Fibroblast of the aortic adventitia (primary cell): ENCODE measurements at regions not wholly inside any gene's neighbourhood (a gene's known extent, or its start where the extent isn't known, plus 50 kb on each side); places are given as distances from the start of the nearest gene placed in this dataset.

ENCODE experiments used
- DNase-seq: peaks from one replicate; pipeline ENCODE4 v3.0.0-alpha.2; 2010; ENCODE audit warnings: low read depth
- H3K4me3 ChIP-seq: 2 replicates; pipeline ENCODE4 v1.5.1; 2011; ENCODE audit warnings: low read depth, mild to moderate bottlenecking, control low read depth, low read length, moderate library complexity
- CTCF ChIP-seq: IDR thresholded peaks from 2 replicates; pipeline ENCODE4 v1.5.1; 2011; ENCODE audit warnings: mild to moderate bottlenecking, low read length, control low read depth, inconsistent platforms; ENCODE audit not compliant: insufficient read depth

GRCh38 chr17:65346166-65346565, 209.0 kb downstream of the RGS9 start:
- no peak overlapping the region for H3K4me3 ChIP-seq
- TF ChIP-seq CTCF, result no peak
- peak; percentile 15 for DNase-seq

- no peak for DNase-seq
- no peak for TF ChIP-seq CTCF
- no peak overlapping the region for H3K4me3 ChIP-seq
Measured at GRCh38 chr17:65345261-65346005, 208.3 kb downstream of the RGS9 start.

- H3K4me3 ChIP-seq, result no peak overlapping the region
- DNase-seq, result no peak
- no peak for TF ChIP-seq CTCF
Measured at GRCh38 chr17:65340401-65340800, 203.2 kb downstream of the RGS9 start.

GRCh38 chr17:65334406-65334805, 197.2 kb downstream of the RGS9 start:
- DNase-seq, result no peak
- no peak for TF ChIP-seq CTCF
- no peak overlapping the region for H3K4me3 ChIP-seq

- H3K4me3 ChIP-seq, result no peak overlapping the region
- DNase-seq, result no peak
- no peak for TF ChIP-seq CTCF
Measured at GRCh38 chr17:65332779-65333178, 195.6 kb downstream of the RGS9 start.

- peak; percentile 43 for DNase-seq
- H3K4me3 ChIP-seq, result no peak overlapping the region
- no peak for TF ChIP-seq CTCF
Measured at GRCh38 chr17:65332375-65332774, 195.2 kb downstream of the RGS9 start.

- DNase-seq, result no peak
- no peak overlapping the region for H3K4me3 ChIP-seq
- no peak for TF ChIP-seq CTCF
Measured at GRCh38 chr17:65328567-65328966, 191.4 kb downstream of the RGS9 start.
